HG02588 (cell line): ENCODE measurements at regions not wholly inside any gene's neighbourhood (a gene's known extent, or its start where the extent isn't known, plus 50 kb on each side); places are given as distances from the start of the nearest gene placed in this dataset.
"Not testable (repeated sequence)": the region's sequence is repeated elsewhere in the genome, so short reads cannot be mapped to it uniquely, and the experiment has no call there.

Experiments used
- ATAC-seq: cut with Tn5 transposase; IDR thresholded peaks from one replicate; pipeline ENCODE4 v1.9.1; 2021; ENCODE audit warnings: mild to moderate bottlenecking, moderate library complexity; ENCODE audit not compliant: unreplicated experiment

DNA sequence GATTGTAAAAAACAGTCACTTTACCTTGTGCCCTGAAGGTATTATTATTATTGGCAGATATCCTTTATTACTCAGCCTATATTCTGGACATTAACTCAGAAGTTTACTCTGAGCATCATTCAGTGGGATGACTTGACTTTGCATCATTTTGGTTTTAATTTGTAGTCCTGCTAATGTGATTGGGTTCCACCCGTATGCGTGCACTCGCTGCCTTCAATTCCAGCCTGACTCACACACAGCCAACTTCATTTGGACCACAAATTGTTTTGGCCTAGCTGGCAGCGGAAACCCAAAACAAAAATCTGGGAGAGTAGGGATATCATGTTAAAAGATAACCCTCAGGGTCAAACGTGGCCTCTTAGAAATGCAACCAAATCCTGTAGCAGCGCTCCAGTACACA is 704.4 kb upstream of the SLC35B3 start:
- no peak for ATAC-seq

DNA sequence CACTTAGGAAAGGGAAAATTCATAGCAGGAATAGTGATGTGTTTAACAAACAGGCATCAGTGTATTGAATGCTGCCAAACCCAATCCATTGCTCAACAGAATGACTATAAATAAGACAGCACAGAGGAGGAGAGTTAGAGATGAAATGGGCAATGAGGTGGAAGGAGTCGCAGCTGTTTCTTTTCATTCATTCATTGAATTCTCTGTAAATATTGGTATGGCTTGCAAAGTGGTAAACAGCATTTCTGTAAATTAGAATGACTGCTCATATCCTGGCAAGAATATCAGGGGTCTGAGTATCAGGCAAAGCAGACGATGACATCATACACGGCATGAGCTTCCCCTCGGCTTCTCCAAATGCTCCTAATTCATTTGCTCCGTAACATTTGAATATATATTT is 703.6 kb upstream of the SLC35B3 start:
- ATAC-seq: no peak

DNA sequence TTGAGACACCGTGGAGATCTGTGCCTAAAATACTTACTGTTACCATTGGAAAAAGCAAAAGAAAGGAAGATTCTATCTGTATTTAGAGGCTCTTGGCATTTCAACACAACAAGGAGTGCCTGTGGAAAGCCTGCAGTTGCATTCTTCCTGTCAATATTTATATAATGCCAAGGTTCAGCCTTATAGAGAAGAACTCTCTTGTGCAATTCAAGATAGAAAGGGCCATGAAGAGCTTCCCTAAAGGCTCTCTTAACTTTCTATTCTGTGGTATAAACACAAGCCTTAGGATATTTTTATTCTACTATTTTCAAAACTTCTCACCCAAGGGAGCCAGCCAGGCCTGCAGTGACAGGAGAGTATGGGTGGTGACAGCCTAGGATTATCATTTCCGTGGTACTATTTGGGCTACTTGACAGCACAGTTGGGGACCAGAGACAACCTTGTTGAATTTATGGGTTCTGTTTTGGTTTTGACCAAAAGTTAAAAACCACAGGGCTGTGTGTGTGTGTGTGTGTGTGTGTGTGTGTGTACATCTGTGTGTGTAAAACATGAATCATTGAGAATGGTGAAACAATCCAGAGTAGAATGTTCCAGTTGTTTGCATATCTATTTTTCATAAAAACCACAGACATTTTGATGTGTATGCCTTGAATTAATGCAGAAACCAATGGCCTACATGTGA is 700.9 kb upstream of the SLC35B3 start:
- ATAC-seq: no peak

DNA sequence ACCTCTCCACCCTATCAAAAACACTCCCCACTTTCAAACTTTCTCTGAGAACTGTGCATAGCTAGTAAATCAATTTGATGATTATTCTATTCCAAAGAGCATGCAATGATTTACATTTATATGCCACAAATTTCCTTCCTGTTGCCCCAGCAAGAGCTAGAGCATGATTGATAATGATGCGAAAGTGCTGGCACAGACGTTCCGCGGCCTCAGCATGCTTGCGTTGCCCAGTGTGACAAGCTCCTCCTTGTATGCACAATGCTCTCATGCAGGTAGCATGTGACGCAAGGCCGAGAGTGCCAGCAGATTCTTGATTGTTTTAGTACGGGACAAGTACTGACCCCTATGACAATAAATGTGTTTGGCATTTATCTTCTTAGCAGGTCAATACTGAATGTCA is 696.3 kb upstream of the SLC35B3 start:
- ATAC-seq: no peak

DNA sequence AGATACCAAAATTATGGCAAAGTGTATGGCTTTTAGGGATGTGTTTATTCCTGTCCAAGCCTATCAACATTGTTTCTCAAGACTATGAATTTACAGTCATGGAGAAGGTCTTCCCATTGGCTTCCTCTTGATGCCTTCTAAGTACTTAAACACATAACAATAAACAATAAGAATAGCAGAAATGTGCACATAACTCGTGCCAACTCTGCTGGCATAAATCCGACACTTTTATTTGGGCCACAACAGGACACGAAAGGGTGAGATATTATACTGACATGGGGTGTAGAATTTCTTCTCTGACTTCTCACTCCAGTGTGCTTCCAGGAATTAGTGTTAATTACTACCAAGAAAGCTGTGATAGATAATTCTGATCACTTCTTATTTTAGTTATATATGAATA is 695.9 kb upstream of the SLC35B3 start:
- ATAC-seq: no peak

DNA sequence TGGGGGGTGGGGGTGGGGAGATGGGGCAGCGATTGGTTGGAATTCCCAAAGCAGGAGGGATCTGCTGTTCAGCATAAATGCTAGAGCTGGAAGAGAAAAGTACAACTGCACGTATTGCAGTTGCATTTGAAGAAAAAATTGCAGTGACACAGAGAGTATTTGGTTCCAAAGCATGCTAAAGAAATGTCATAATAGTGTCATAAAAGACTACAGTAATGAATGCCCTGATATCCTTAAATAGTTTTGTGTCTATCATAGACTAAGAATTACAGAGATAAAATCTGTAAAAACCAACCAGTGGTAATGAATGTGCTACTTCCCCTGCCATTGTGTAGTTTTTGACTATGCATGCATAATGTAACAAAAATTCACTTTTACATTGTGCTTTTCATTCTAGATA is 693.6 kb upstream of the SLC35B3 start:
- ATAC-seq: no peak

DNA sequence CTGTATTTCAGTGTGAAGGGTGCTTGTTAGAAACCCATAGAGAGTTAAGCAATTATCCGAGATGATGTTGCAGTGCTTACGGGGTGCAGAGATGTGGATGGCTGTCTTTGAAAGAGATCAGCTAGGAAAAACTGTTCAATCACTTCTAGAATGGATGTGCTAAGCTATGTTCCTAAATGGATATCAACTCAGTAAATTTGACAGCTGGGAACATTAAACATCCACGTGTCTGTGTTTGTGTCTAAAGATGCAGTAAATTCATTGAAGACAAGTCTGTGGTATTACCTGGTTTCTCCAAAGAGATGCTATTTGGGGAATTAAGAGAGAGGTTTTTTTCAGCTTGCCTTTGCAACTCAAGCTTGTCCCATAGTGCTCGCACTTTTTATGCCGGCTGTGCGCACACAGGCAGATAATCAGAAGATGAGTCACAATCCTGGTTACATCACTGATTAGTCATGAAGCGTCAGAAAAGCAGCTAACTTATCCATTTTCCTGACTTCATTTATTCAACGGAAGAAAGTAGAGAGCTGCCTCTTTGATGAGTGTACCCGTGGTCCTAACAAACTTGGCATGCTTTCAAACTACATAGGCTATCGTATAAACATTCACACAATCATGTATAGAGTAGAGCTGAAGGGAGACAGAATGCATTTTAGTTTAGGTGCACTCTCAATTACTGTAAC is 691.7 kb upstream of the SLC35B3 start:
- ATAC-seq: no peak

DNA sequence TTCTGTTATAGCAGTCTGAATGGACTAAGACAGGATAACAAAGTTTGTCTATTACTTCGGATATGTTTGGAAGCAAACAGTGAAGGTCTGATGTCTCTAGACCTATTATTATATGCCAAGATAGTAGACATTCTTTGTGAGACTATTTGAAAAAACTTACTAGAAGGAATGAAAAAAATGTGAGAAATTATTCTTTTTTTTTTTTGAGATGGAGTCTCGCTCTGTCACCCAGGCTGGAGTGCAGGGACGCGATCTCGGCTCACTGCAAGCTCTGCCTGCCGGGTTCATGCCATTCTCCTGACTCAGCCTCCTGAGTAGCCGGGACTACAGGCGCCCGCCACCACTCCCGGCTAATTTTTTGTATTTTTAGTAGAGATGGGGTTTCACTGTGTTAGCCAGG is 690.7 kb upstream of the SLC35B3 start:
- ATAC-seq: not testable (repeated sequence)

DNA sequence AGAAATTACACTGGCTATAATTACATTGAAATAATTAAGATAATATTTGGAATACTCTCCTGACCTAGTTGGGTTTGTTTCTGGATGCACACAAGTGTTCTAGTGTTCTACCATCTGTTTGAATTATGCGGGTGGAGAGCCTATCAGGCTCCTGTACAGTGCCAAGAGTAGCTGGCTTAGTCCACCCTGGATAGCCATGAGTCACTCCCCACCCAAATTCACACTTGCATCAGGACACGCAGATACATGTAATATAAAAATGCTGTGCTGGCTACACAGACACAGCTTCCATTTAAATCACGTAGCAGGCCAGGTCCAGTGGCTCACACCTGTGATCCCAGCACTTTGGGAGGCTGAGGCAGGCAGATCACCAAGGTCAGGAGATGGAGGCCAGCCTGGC is 686.2 kb upstream of the SLC35B3 start:
- no peak for ATAC-seq

DNA sequence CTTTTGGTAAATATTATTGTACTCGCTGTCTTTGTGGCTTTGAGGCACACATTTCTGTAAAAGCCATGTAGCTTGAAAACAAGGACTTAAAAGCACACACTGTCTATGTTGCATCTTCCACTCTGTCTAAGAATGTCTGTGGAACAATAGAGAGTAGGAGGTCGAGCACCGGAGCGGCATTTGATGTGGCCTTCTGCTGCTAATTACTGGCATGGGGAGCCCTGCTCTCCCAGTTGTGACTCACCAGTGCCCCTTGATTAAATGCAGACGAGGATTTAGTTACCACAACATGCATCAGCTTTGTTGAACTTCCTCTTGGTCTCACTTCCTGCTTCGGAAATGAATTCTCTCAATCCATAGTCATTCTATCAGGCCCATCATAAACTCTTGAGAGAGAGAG is 680.7 kb upstream of the SLC35B3 start:
- ATAC-seq: no peak

DNA sequence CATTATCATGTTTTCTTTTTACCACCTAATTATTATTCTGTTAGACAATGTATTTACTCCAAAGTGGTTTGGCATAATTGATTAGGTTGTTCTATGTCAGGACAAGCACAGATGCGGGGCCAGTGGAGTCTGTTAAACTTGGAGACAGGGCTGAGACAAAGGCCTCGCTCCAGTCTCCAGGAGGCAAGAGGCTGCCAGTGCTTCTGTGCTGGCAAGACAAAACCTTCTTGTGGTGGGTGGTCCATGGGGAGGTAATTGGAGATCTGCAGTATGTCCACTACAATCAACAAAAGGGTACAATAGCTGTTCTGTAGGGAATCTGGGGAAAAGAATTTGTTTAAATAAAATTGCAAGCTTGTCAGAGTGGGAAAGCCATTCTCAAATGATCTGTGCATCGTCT is 677.2 kb upstream of the SLC35B3 start:
- ATAC-seq: no peak

DNA sequence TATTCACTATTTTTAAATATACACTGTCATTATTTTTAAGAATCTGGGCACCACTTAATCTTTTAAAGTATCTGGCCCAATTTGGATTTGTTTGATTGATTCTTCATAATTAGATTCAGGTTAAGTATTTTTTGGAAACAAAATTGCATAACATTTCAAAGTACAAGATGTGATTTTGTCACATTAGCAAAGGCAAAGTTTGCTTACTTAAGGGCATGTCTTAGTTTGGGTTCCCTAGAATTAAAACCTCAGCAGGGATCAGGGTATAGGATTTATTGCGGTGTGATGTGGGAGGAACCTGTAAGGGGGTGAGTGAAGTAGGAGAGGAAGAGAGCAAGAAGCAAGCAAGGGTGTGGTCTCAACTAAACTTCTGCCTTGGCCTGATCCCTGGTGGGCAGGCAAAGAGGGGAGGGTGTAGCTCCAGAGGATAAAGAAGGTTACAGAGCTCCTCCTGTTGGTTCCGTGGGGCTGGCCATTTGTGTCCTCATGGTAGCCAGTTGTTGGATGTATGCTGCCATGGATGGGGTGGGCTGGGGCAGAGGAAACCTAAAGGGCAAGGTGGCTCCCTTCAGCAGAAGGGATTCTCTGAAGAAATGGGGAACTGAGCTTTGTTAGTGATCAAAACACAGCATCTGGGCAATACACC is 668.7 kb upstream of the SLC35B3 start:
- no peak for ATAC-seq

DNA sequence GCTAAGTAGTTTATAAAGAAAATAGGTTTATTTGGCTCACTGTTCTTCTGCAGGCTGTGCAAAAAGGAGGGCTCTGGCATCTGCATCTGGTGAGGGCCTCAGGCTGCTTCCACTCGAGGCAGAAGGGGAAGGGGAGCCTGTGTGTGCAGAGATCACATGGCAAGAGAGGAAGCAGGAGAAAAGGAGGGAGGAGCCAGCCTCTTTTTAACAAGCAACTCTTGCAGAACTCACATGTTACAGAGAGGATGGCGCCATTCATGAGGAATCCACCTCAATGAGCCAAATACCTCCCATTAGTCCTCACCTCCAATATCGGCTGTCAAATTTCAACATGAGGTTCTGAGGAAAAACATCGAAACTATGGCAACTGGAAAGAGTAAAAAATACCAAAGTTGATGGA is 666.6 kb upstream of the SLC35B3 start:
- no peak for ATAC-seq

DNA sequence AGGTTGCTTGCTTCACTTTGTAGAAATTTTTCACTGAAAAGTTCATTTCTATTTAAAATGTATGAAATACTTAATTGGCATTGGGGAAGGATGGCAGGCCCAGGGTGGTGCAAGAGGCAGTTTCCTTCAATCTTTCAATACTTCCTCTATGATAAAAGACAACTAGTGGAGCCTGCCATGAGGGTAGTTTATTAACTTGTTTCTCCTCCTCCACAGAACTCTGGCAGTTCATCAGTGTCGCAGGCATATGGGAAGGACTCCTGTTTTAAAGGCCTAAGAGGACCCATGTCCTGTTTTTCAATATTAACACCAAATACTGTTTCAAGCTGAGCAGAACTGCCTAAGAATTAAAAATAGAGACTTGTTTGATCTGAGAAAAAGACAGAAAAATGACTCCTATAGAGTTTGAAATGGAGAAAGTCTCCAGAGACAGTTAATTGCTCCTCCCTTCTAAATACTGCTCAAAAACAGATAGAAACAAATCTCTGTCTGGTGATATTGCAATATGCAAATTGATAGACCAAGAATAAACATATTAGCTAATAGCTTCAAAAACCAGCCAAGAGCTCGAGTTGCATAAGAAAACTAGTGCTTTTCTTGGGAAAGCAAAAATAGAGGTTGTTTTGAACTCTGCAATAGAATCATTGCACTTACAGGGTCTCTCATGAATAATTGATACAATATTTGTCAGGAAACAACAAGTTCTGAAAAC is 665.7 kb upstream of the SLC35B3 start:
- no peak for ATAC-seq

DNA sequence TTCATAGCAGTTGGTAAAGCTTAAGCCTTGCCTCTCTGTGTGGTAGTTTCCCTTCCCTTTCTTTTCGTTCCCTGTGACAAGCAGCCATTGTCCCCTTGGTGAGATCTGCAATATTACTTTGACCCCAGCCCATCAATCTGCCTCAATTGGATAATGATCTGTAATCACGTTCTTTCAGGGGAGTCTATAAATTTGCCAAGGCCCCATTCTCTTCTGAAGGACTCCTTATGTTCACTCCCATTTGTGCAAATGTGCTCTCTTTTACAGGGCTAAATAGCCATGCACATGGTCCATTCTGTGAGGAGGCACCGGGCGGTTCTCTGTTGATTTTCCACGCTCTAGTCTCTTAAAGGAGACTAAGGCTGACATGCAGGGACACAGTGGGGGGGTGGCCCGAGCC is 660.4 kb upstream of the SLC35B3 start:
- ATAC-seq: no peak

DNA sequence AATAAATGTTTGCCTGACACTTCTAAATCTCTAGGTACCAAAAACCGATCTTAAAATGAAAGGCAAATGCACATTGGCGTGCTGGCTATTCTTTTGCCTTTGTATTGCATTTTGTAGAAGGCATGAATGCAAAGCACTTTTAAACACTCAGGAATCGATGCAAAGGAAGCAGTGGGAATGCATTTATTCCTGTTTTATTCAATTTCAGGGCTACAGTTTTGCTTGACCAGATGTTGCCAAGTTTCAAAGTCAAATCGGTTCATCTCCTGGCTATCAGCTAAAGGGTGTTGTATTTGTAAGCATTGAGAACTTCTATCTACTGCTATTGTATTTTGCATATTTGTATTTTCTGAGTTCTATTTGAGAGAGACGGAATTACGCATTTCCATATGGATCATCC is 659.8 kb upstream of the SLC35B3 start:
- ATAC-seq: no peak

DNA sequence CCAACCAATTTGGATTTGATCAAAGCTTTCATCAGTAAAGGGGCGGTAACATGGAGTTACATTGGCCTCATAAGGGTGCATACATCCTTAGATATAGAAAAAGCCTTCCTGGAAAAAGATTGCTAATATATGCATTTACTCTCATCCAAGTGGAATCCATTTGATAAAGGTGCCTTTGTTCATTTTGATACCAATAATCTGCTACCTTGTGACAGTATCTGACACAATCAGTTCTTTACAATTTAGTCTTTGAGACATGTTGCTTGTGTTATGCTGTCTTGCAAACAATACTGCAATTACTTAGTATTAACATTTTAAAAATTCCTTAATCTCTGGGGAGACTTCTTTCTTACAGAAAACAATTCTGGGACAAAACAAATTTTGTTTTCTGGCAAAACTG is 654.4 kb upstream of the SLC35B3 start:
- no peak for ATAC-seq

DNA sequence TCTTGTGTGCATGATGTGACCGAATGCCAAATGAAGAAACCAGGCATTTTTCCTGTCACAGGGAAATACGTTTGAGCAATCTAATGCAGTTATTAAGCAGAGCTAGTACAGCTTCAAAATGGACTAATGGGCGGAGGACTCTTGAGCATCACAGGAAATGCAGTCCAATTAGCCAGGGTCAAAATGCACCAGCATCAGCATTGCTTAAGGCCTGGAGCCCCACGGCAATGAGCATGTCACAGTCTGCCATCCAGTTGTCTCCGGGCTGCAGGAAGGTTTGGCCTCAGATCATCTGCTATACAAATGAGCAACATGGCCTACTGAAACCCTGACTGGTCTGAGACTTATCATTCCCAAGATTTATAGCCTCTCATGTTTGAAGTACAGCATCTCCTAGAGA is 652.1 kb upstream of the SLC35B3 start:
- ATAC-seq: no peak

DNA sequence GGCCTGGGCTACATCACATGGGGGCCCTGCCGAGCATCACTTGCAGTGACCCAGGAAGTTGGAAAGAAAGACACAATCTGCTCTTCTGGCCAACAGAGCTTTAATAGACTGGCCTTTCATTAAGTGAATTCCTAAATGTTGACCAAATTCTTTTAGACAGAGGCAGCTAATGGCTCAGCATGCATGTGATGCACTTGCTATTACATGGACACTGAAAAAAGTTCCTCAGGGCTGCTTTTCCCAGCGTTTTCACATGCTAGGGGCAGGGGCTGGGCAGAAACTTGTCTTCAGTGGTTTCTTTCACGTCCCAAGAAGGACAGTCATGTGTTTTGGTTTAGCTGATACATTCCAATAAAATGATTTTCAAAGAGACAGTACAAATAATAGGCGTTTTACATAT is 651.0 kb upstream of the SLC35B3 start:
- no peak for ATAC-seq

DNA sequence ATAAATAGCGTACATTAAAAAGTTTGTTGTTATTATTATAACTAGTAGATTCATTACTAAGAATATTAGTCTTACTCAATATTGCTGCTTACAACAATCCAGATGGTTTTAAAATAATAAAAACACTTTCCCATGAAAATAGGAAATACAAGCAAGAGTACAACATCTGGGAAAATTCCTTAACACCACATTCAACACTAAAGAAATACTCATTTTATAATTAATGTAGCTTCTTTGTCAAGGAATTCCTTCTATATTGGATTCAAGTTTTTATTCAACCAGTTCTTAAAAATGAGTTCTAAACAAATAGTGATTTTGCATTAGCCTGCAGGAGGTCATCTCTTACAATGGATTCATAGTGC is 650.3 kb upstream of the SLC35B3 start:
- no peak for ATAC-seq

DNA sequence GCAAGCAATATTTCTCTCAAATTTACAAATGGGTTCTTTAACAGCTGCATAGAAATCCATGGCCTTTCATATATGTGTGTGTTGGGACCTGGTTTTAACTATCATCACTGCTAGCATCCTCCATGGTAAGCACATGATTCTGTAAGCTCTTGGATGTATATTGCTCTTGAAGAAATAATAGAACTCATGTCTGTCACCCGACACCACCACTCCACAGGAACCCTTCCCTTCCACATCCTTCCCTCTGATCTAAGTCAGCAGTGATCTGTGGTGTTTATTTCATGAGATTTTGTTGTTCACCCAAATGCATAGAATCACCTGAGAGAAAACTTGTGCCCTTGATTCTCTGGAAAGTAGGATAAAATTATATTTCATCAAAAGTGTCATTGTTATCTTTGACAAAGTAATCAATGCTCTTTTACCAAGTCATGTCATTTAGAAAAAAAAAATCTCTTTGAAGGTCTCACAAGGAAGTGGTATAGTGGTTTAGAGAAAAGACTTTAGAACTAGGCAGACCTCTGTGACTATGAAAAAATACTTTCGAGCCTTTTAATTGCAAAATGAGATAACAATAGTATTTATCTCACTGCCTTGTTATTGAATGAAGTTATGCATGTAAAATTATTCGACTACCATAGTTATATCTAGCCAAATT is 649.8 kb upstream of the SLC35B3 start:
- no peak for ATAC-seq
